ENCODE measurements at regions not wholly inside any gene's neighbourhood (a gene's known extent, or its start where the extent isn't known, plus 50 kb on each side); places are given as distances from the start of the nearest gene placed in this dataset.

GRCh38 chrX:139002319-139002718, 290.8 kb upstream of the FGF13 start (continued):
- TF ChIP-seq NANOG (IDR thresholded peaks at IDR 0.05; ENCODE audit: insufficient read depth, low read depth, low read length, poor library complexity, severe bottlenecking), result no peak
